Vagina (tissue), 2 donors: ENCODE measurements at regions not wholly inside any gene's neighbourhood (a gene's known extent, or its start where the extent isn't known, plus 50 kb on each side); places are given as distances from the start of the nearest gene placed in this dataset.

Experiments
- DNase-seq, 2 donors: peaks; one replicate each; pipeline ENCODE4 v3.0.0-alpha.2; 2017; ENCODE audit errors: extremely low spot score in 2 of 2
- H3K27ac ChIP-seq: fragments of 200-600 bp; sonication (generic); one replicate; pipeline ENCODE4 v1.5.1; 2019
- H3K27me3 ChIP-seq: fragments of 200-600 bp; sonication (generic); one replicate; pipeline ENCODE4 v1.5.1; 2019
- H3K36me3 ChIP-seq, 2 donors: fragments of 200-600 bp; sonication (generic); one replicate each; pipeline ENCODE4 v1.5.1; 2017 to 2019
- H3K4me1 ChIP-seq: fragments of 200-600 bp; sonication (generic); one replicate; pipeline ENCODE4 v1.5.1; 2019
- H3K4me3 ChIP-seq, 2 donors: fragments of 200-600 bp; sonication (generic); 1 replicate in 1 of 2; 2 replicates in 1 of 2; pipeline ENCODE4 v1.5.1; 2016 to 2019
- H3K9me3 ChIP-seq: fragments of 200-600 bp; sonication (generic); one replicate; pipeline ENCODE4 v1.5.1; 2019
- POLR2A ChIP-seq, 2 donors: fragments of 450-650 bp; IDR thresholded peaks; one replicate each; pipeline ENCODE4 v1.6.1; 2017; ENCODE audit warnings: antibody characterized with exemption in 2 of 2, mild to moderate bottlenecking in 2 of 2, moderate library complexity in 2 of 2
- POLR2AphosphoS5 ChIP-seq, 2 donors: sonication (generic); formaldehyde crosslinking; IDR thresholded peaks; one replicate each; pipeline ENCODE4 v1.9.0; 2017; ENCODE audit warnings: antibody characterized with exemption in 2 of 2, mild to moderate bottlenecking in 2 of 2, low read depth in 1 of 2; ENCODE audit not compliant: insufficient read depth in 1 of 2
- intact Hi-C: fragments of 100-400 bp; cut with DNase I; formaldehyde crosslinking; loops from one replicate; pipeline ENCODE4 v1.15.1; 2023
- TF ChIP-seq, protein P1 (sequence below), 3 experiments: fragments of 450-650 bp in 2 of 3; fragments of 200-600 bp in 1 of 3; sonication (generic) in 1 of 3; IDR thresholded peaks; one replicate each; pipeline ENCODE4 v1.5.1; 2017 to 2019; ENCODE audit warnings: antibody characterized with exemption in 3 of 3, mild to moderate bottlenecking in 2 of 3, moderate library complexity in 2 of 3

DNA sequence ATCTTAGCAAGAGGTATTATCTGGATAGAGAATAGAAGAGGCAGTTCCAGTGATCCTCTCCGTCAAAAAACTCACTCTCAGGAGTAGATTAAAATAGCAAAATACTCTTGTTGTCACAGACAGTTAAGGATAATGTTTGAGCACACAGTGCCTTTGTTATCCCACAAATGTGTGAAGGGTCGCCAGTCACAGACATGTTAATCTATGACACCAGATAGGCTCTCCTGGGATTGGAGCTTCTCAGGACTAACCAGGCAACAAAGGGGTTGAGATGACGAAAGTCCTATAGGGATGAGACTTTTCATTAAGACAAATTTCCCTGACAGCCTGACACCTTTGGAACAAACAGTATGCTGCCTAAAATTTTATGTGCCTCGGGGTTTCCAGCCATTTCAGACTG is 1947.1 kb downstream of the OLFM4 start:
- Histone ChIP-seq H3K27ac (no peak overlapping the region), H3K9me3 (no peaks in the 10 kb centered on the region), H3K4me3 (no peak overlapping the region), H3K27me3 (no peaks in the 10 kb centered on the region), H3K4me1 (no peaks in the 10 kb centered on the region), H3K36me3 (no peaks in the 10 kb centered on the region)
- no peak for TF ChIP-seq POLR2AphosphoS5 (IDR thresholded peaks at IDR 0.05; ENCODE audit: insufficient read depth in 1 of 2, low read depth in 1 of 2)
- no peak for TF ChIP-seq POLR2A (IDR thresholded peaks at IDR 0.05)
- TF ChIP-seq, protein P1, sequence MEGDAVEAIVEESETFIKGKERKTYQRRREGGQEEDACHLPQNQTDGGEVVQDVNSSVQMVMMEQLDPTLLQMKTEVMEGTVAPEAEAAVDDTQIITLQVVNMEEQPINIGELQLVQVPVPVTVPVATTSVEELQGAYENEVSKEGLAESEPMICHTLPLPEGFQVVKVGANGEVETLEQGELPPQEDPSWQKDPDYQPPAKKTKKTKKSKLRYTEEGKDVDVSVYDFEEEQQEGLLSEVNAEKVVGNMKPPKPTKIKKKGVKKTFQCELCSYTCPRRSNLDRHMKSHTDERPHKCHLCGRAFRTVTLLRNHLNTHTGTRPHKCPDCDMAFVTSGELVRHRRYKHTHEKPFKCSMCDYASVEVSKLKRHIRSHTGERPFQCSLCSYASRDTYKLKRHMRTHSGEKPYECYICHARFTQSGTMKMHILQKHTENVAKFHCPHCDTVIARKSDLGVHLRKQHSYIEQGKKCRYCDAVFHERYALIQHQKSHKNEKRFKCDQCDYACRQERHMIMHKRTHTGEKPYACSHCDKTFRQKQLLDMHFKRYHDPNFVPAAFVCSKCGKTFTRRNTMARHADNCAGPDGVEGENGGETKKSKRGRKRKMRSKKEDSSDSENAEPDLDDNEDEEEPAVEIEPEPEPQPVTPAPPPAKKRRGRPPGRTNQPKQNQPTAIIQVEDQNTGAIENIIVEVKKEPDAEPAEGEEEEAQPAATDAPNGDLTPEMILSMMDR (IDR thresholded peaks at IDR 0.05), result no peak
- DNase-seq, result no peak
- intact Hi-C loops, result no loop called here

- DNase-seq, result no peak
- H3K9me3 ChIP-seq, result no peaks in the 10 kb centered on the region
- H3K27me3 ChIP-seq, result no peaks in the 10 kb centered on the region
- intact Hi-C loops, result no loop called here
- TF ChIP-seq POLR2AphosphoS5 (IDR thresholded peaks at IDR 0.05; ENCODE audit: insufficient read depth in 1 of 2, low read depth in 1 of 2), result no peak
- TF ChIP-seq, protein P1 (IDR thresholded peaks at IDR 0.05), result no peak
- TF ChIP-seq POLR2A (IDR thresholded peaks at IDR 0.05), result no peak
- H3K36me3 ChIP-seq, result no peaks in the 10 kb centered on the region
- H3K4me1 ChIP-seq, result no peaks in the 10 kb centered on the region
- no peak overlapping the region for H3K27ac ChIP-seq
- H3K4me3 ChIP-seq, result no peak overlapping the region
Observed at GRCh38 chr13:54980651-54981050, 1952.0 kb downstream of the OLFM4 start.

- DNase-seq, result no peak
- no peak for TF ChIP-seq POLR2AphosphoS5 (IDR thresholded peaks at IDR 0.05; ENCODE audit: insufficient read depth in 1 of 2, low read depth in 1 of 2)
- TF ChIP-seq POLR2A (IDR thresholded peaks at IDR 0.05), result no peak
- TF ChIP-seq, protein P1 (IDR thresholded peaks at IDR 0.05), result no peak
- no peak overlapping the region for H3K4me3 ChIP-seq
- intact Hi-C loops, result no loop called here
- H3K4me1 ChIP-seq, result no peaks in the 10 kb centered on the region
- H3K9me3 ChIP-seq, result no peaks in the 10 kb centered on the region
- H3K27me3 ChIP-seq, result no peaks in the 10 kb centered on the region
- H3K36me3 ChIP-seq, result no peaks in the 10 kb centered on the region
- no peak overlapping the region for H3K27ac ChIP-seq
Observed at GRCh38 chr13:54989418-54989817, 1960.8 kb downstream of the OLFM4 start.

DNA sequence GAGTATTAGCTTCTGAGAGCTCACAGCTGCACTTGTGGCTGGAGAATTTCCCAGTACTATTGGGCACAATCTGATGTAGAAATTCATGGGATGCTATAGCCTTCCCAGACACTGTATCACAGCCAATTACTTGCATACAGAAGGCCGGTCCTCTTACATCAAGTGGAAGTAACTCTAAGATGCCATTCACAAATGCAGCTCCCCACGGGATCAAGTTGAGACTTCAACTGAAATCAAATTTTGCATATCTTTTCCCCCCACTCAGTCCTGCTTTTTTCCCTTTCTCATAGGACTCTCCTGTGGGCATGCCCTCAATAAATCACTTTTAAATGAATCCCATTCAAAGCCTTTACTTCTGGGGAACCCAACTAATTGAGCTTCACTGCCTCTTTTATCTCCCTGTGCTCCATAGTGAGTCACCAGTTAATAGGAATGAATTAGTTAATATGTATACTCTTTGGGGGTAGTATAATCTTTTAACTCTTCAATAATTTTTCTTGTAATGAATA is 1970.8 kb downstream of the OLFM4 start:
- intact Hi-C loops, result no loop called here
- H3K4me3 ChIP-seq, result no peak overlapping the region
- no peaks in the 10 kb centered on the region for H3K9me3 ChIP-seq
- H3K27ac ChIP-seq, result no peak overlapping the region
- no peaks in the 10 kb centered on the region for H3K4me1 ChIP-seq
- no peaks in the 10 kb centered on the region for H3K27me3 ChIP-seq
- DNase-seq, result no peak
- TF ChIP-seq, protein P1 (IDR thresholded peaks at IDR 0.05), result no peak
- TF ChIP-seq POLR2AphosphoS5 (IDR thresholded peaks at IDR 0.05; ENCODE audit: insufficient read depth in 1 of 2, low read depth in 1 of 2) (no peak), POLR2A (IDR thresholded peaks at IDR 0.05) (no peak)
- H3K36me3 ChIP-seq, result no peaks in the 10 kb centered on the region

GRCh38 chr13:55000043-55000442 is 1971.4 kb downstream of the OLFM4 start:
- no peak for DNase-seq
- Histone ChIP-seq H3K4me3 (no peak overlapping the region), H3K36me3 (no peaks in the 10 kb centered on the region), H3K27ac (no peak overlapping the region), H3K9me3 (no peaks in the 10 kb centered on the region), H3K4me1 (no peaks in the 10 kb centered on the region), H3K27me3 (no peaks in the 10 kb centered on the region)
- TF ChIP-seq, protein P1 (IDR thresholded peaks at IDR 0.05), result no peak
- TF ChIP-seq POLR2A (IDR thresholded peaks at IDR 0.05) (no peak), POLR2AphosphoS5 (IDR thresholded peaks at IDR 0.05; ENCODE audit: insufficient read depth in 1 of 2, low read depth in 1 of 2) (no peak)
- intact Hi-C loops, result no loop called here
